SH-SY5Y (cell line): ENCODE measurements at regions not wholly inside any gene's neighbourhood (a gene's known extent, or its start where the extent isn't known, plus 50 kb on each side); places are given as distances from the start of the nearest gene placed in this dataset.

Experiments
- GATA2 ChIP-seq: IDR thresholded peaks from 2 replicates; pipeline ENCODE4 v1.6.1; 2011; ENCODE audit warnings: mild to moderate bottlenecking, low read depth, low read length
- GATA3 ChIP-seq: IDR thresholded peaks from 2 replicates; pipeline ENCODE4 v1.6.1; 2011; ENCODE audit warnings: low read depth, mild to moderate bottlenecking, low read length, moderate library complexity

- TF ChIP-seq GATA2 (no peak), GATA3 (no peak)
Measured at GRCh38 chr10:30691639-30692015, 62.1 kb upstream of the LYZL2 start.
